Endothelial cell of umbilical vein (primary cell): ENCODE measurements at regions not wholly inside any gene's neighbourhood (a gene's known extent, or its start where the extent isn't known, plus 50 kb on each side); places are given as distances from the start of the nearest gene placed in this dataset.

Experiments used
- BruUV-seq: library from RNA; stranded (reverse); fragments of 400-500 nt; replicated peaks from 2 replicates; lab custom pipeline; 2021; lab: Mats Ljungman, UMichigan
- CTCF ChIA-PET: fragments of 300-600, 350-600 bp; sonication (Branson Sonifier 250); formaldehyde crosslinking; loops from one replicate; lab custom pipeline; 2021; ENCODE audit warnings: antibody characterized with exemption, inconsistent platforms; lab: Charles Lee
- POLR2A ChIA-PET: fragments of 300-600, 350-600 bp; sonication (Branson Sonifier 250); formaldehyde crosslinking; loops from one replicate; lab custom pipeline; 2021; ENCODE audit warnings: antibody characterized with exemption, inconsistent platforms; lab: Charles Lee
- DNase-seq: peaks from one replicate; pipeline ENCODE4 v3.0.0-alpha.2; 2011; ENCODE audit warnings: low read depth, low spot score
- FAIRE-seq: peaks from 2 replicates; lab custom pipeline; 2011; peaks lifted over from hg19 to GRCh38; lab: Jason Lieb, UNC
- H2AFZ ChIP-seq: 2 replicates; pipeline ENCODE4 v1.6.0; 2012; ENCODE audit warnings: low read depth, low read length, control low read depth, inconsistent platforms
- H3K27ac ChIP-seq: 2 replicates; pipeline ENCODE4 v1.5.1; 2011; ENCODE audit warnings: low read depth, mild to moderate bottlenecking, control low read depth, low read length, moderate library complexity; ENCODE audit not compliant: insufficient read depth
- H3K27me3 ChIP-seq, 2 experiments: 2 replicates each; pipeline versions ENCODE4 v1.6.0 to v1.6.1; 2011; ENCODE audit warnings: low read length in 2 of 2, mixed read lengths in 1 of 2; ENCODE audit not compliant: control insufficient read depth in 2 of 2, insufficient read depth in 2 of 2
- H3K36me3 ChIP-seq, 2 experiments: 2 replicates in 1 of 2; 3 replicates in 1 of 2; pipeline ENCODE4 v1.5.1; 2011; ENCODE audit warnings: low read length in 2 of 2, mild to moderate bottlenecking in 1 of 2, moderate library complexity in 1 of 2; ENCODE audit not compliant: control insufficient read depth in 2 of 2, insufficient read depth in 2 of 2; ENCODE audit errors: extremely low read depth in 1 of 2
- H3K4me1 ChIP-seq: 3 replicates; pipeline ENCODE4 v1.5.1; 2011; ENCODE audit warnings: mild to moderate bottlenecking, low read length; ENCODE audit not compliant: control insufficient read depth, insufficient read depth; ENCODE audit errors: extremely low read depth
- H3K4me2 ChIP-seq: 2 replicates; pipeline ENCODE4 v1.6.1; 2011; ENCODE audit warnings: low read length, control low read depth, mixed read lengths; ENCODE audit not compliant: insufficient read depth
- H3K4me3 ChIP-seq, 3 experiments: fragments of 200-600 bp in 1 of 3; sonication (generic), shearing (Covaris generic) in 1 of 3; replicated peaks in 1 of 3; 2 replicates each; pipeline ENCODE4 v1.5.1; 2011 to 2016; ENCODE audit warnings: control low read depth in 3 of 3, low read length in 3 of 3, mild to moderate bottlenecking in 2 of 3, inconsistent platforms in 1 of 3, low read depth in 1 of 3, moderate library complexity in 1 of 3; ENCODE audit not compliant: insufficient read depth in 1 of 3
- H3K79me2 ChIP-seq: 2 replicates; pipeline ENCODE4 v1.6.0; 2012; ENCODE audit warnings: low read length, inconsistent platforms; ENCODE audit not compliant: control insufficient read depth, insufficient read depth
- H3K9ac ChIP-seq: replicated peaks from 2 replicates; pipeline ENCODE3; 2011; ENCODE audit warnings: low read length, control low read depth; ENCODE audit not compliant: insufficient read depth; ENCODE audit errors: extremely low read depth
- H3K9me1 ChIP-seq: replicated peaks from 3 replicates; pipeline ENCODE4 v1.6.0; 2011; ENCODE audit warnings: mild to moderate bottlenecking, low read length; ENCODE audit not compliant: control insufficient read depth, insufficient read depth; ENCODE audit errors: extremely low read depth
- H3K9me3 ChIP-seq: replicated peaks from 2 replicates; pipeline ENCODE4 v1.5.1; 2012; ENCODE audit warnings: low read length, inconsistent platforms; ENCODE audit not compliant: control insufficient read depth, insufficient read depth
- H4K20me1 ChIP-seq: replicated peaks from 2 replicates; pipeline ENCODE3; 2011; ENCODE audit warnings: mild to moderate bottlenecking, low read length; ENCODE audit not compliant: control insufficient read depth, insufficient read depth; ENCODE audit errors: extremely low read depth
- EZH2 ChIP-seq: IDR thresholded peaks from 2 replicates; pipeline ENCODE4 v1.6.1; 2012; ENCODE audit warnings: borderline replicate concordance, low read depth, mild to moderate bottlenecking, moderate library complexity, low read length, inconsistent platforms; ENCODE audit not compliant: severe bottlenecking
- FOS ChIP-seq: IDR thresholded peaks from 2 replicates; pipeline ENCODE4 v1.6.1; 2011; ENCODE audit warnings: mild to moderate bottlenecking, low read length, moderate library complexity, borderline replicate concordance; ENCODE audit not compliant: insufficient read depth
- GATA2 ChIP-seq: IDR thresholded peaks from 2 replicates; pipeline ENCODE4 v1.7.0; 2011; ENCODE audit warnings: low read depth, mild to moderate bottlenecking, moderate library complexity, mixed read lengths, low read length; ENCODE audit not compliant: insufficient read length, insufficient read depth
- JUN ChIP-seq: IDR thresholded peaks from 2 replicates; pipeline ENCODE4 v1.6.1; 2011; ENCODE audit warnings: borderline replicate concordance, low read depth; ENCODE audit not compliant: insufficient read length, insufficient read depth
- MYC ChIP-seq: IDR thresholded peaks from one replicate; pipeline ENCODE4 v1.6.1; 2011; ENCODE audit warnings: mild to moderate bottlenecking, low read depth, low read length
- POLR2A ChIP-seq: IDR thresholded peaks from 2 replicates; pipeline ENCODE4 v1.6.1; 2012; ENCODE audit warnings: low read depth, mild to moderate bottlenecking, control low read depth, low read length
- POLR2AphosphoS5 ChIP-seq: IDR thresholded peaks from 2 replicates; pipeline ENCODE4 v1.6.1; 2012; ENCODE audit warnings: low read depth, mild to moderate bottlenecking, control low read depth, low read length, moderate library complexity; ENCODE audit not compliant: insufficient read depth
- dilution Hi-C: fragments of 300-500 bp; cut with MboI; formaldehyde crosslinking; loops from one replicate; pipeline ENCODE4 v1.15.0; 2019; ENCODE audit warnings: low sequenced_read_pairs; ENCODE audit not compliant: extremely low pct_ligation_motif_present
- intact Hi-C: fragments of 100-400 bp; cut with micrococcal nuclease; formaldehyde crosslinking; loops from one replicate; pipeline ENCODE4 v1.10.0; 2022
- TF ChIP-seq, protein P1 (sequence below), 2 donors: IDR thresholded peaks; 1 replicate in 1 of 2; 2 replicates in 1 of 2; pipeline ENCODE4 v1.5.1; 2011; ENCODE audit warnings: low read length in 2 of 2, mild to moderate bottlenecking in 2 of 2, moderate library complexity in 2 of 2, control low read depth in 1 of 2, inconsistent platforms in 1 of 2, low read depth in 1 of 2; ENCODE audit not compliant: insufficient read depth in 1 of 2; ENCODE audit errors: extremely low read depth in 1 of 2
- TF ChIP-seq, protein P2 (sequence below): IDR thresholded peaks from 2 replicates; pipeline ENCODE4 v1.6.1; 2011; ENCODE audit not compliant: insufficient read depth, insufficient read length

DNA sequence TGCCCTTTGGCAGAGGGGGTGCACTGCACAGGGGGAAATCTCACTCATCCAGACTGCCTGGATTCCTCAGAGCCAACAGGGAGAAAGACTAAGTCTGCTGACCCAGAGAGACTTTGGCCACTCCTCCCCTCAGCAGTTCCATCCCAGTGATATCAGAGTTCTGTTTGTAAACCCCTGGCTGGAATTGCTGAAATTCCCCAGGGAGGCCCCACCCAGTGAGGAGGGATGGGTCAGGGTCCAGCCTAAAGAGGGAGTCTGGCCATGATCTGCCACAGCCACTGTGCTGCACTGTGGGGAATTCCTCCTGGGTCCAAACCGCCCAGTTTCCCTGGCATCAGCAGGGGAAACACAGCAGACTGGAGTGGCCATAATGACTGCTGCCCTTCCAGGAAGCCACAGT is 54.9 kb upstream of the USP15 start:
- FAIRE-seq, result no peak
- Histone ChIP-seq H3K9me3 (no peaks in the 10 kb centered on the region), H3K36me3 (no peaks in the 10 kb centered on the region), H3K4me2 (no peak overlapping the region), H3K4me3 (no peak overlapping the region), H4K20me1 (no peaks in the 10 kb centered on the region), H3K79me2 (no peaks in the 10 kb centered on the region), H3K9me1 (no peaks in the 10 kb centered on the region), H3K27me3 (peaks cover 0 to 2% of the 10 kb centered on the region in 2 experiments), H3K27ac (no peak overlapping the region), H3K4me1 (no peaks in the 10 kb centered on the region), H3K9ac (no peak overlapping the region), H2AFZ (no peak overlapping the region)
- BruUV-seq, result no TSS peak
- ChIA-PET CTCF (no interaction called here), POLR2A (no interaction called here)
- no peak for DNase-seq
- dilution Hi-C loops, result no loop called here
- intact Hi-C loops, result no loop called here
- TF ChIP-seq POLR2AphosphoS5 (no peak), FOS (no peak), JUN (no peak), GATA2 (no peak), MYC (no peak), POLR2A (no peak), EZH2 (no peak)
- TF ChIP-seq, protein P1, sequence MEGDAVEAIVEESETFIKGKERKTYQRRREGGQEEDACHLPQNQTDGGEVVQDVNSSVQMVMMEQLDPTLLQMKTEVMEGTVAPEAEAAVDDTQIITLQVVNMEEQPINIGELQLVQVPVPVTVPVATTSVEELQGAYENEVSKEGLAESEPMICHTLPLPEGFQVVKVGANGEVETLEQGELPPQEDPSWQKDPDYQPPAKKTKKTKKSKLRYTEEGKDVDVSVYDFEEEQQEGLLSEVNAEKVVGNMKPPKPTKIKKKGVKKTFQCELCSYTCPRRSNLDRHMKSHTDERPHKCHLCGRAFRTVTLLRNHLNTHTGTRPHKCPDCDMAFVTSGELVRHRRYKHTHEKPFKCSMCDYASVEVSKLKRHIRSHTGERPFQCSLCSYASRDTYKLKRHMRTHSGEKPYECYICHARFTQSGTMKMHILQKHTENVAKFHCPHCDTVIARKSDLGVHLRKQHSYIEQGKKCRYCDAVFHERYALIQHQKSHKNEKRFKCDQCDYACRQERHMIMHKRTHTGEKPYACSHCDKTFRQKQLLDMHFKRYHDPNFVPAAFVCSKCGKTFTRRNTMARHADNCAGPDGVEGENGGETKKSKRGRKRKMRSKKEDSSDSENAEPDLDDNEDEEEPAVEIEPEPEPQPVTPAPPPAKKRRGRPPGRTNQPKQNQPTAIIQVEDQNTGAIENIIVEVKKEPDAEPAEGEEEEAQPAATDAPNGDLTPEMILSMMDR (IDR thresholded peaks at IDR 0.05; ENCODE audit: extremely low read depth in 1 of 2, insufficient read depth in 1 of 2, low read depth in 1 of 2, low read length in 2 of 2), result no peak
- TF ChIP-seq, protein P2, sequence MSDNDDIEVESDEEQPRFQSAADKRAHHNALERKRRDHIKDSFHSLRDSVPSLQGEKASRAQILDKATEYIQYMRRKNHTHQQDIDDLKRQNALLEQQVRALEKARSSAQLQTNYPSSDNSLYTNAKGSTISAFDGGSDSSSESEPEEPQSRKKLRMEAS, result no peak
